Vagina (tissue), 2 donors: ENCODE measurements at regions not wholly inside any gene's neighbourhood (a gene's known extent, or its start where the extent isn't known, plus 50 kb on each side); places are given as distances from the start of the nearest gene placed in this dataset.

ENCODE experiments used
- DNase-seq, 2 donors: peaks; one replicate each; pipeline ENCODE4 v3.0.0-alpha.2; 2017; ENCODE audit errors: extremely low spot score in 2 of 2
- H3K27ac ChIP-seq: fragments of 200-600 bp; sonication (generic); one replicate; pipeline ENCODE4 v1.5.1; 2019
- H3K27me3 ChIP-seq: fragments of 200-600 bp; sonication (generic); one replicate; pipeline ENCODE4 v1.5.1; 2019
- H3K36me3 ChIP-seq, 2 donors: fragments of 200-600 bp; sonication (generic); one replicate each; pipeline ENCODE4 v1.5.1; 2017 to 2019
- H3K4me1 ChIP-seq: fragments of 200-600 bp; sonication (generic); one replicate; pipeline ENCODE4 v1.5.1; 2019
- H3K4me3 ChIP-seq, 2 donors: fragments of 200-600 bp; sonication (generic); 1 replicate in 1 of 2; 2 replicates in 1 of 2; pipeline ENCODE4 v1.5.1; 2016 to 2019
- H3K9me3 ChIP-seq: fragments of 200-600 bp; sonication (generic); one replicate; pipeline ENCODE4 v1.5.1; 2019
- POLR2A ChIP-seq, 2 donors: fragments of 450-650 bp; IDR thresholded peaks; one replicate each; pipeline ENCODE4 v1.6.1; 2017; ENCODE audit warnings: antibody characterized with exemption in 2 of 2, mild to moderate bottlenecking in 2 of 2, moderate library complexity in 2 of 2
- POLR2AphosphoS5 ChIP-seq, 2 donors: sonication (generic); formaldehyde crosslinking; IDR thresholded peaks; one replicate each; pipeline ENCODE4 v1.9.0; 2017; ENCODE audit warnings: antibody characterized with exemption in 2 of 2, mild to moderate bottlenecking in 2 of 2, low read depth in 1 of 2; ENCODE audit not compliant: insufficient read depth in 1 of 2
- intact Hi-C: fragments of 100-400 bp; cut with DNase I; formaldehyde crosslinking; loops from one replicate; pipeline ENCODE4 v1.15.1; 2023
- TF ChIP-seq, protein P1 (sequence below), 3 experiments: fragments of 450-650 bp in 2 of 3; fragments of 200-600 bp in 1 of 3; sonication (generic) in 1 of 3; IDR thresholded peaks; one replicate each; pipeline ENCODE4 v1.5.1; 2017 to 2019; ENCODE audit warnings: antibody characterized with exemption in 3 of 3, mild to moderate bottlenecking in 2 of 3, moderate library complexity in 2 of 3

DNA sequence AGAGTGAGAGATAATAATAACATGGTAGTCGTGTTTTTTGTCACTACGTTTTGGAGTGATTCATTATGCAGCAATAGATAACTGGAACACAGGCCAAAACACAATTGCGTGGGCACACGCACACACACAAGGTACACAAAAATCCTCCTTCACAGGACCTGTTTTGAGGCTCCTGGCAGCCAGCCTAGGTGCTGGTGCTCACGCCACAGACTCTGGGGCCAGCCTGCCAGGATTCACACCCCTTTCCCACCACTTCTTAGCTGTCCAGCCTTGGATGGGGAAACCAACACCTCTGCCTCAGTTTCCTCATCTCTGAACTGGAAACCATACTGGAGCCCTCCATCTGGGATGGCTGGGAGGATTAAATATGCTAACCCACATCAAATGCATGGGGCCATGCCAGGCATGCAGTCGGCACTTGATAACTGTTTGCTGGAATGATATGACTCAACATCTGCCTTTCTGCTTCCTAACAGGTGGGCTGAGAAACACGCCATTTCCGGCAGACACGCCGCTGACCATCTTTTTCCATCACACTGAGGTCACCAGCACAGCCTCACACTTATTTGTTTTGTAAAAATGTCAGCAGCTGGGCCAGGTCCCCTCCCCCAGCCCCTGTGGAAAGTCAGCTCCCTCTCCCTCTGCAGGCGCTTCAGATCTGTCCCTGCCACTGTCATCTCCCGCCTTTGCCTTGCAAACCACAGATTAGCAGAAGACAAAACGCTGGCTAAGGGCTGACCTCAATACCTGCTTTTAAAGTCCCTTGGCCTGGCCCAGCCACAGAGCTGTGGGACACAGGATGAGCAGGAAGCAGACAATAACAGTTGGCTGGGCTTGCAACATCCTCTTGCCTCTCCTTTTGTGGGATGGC is 237.5 kb downstream of the BCOR start:
- Histone ChIP-seq H3K9me3 (no peaks in the 10 kb centered on the region), H3K4me3 (no peak overlapping the region), H3K4me1 (no peaks in the 10 kb centered on the region), H3K27ac (no peak overlapping the region), H3K27me3 (no peaks in the 10 kb centered on the region), H3K36me3 (no peaks in the 10 kb centered on the region)
- no peak for DNase-seq
- TF ChIP-seq POLR2AphosphoS5 (IDR thresholded peaks at IDR 0.05; ENCODE audit: insufficient read depth in 1 of 2, low read depth in 1 of 2) (no peak), POLR2A (IDR thresholded peaks at IDR 0.05) (no peak)
- TF ChIP-seq, protein P1, sequence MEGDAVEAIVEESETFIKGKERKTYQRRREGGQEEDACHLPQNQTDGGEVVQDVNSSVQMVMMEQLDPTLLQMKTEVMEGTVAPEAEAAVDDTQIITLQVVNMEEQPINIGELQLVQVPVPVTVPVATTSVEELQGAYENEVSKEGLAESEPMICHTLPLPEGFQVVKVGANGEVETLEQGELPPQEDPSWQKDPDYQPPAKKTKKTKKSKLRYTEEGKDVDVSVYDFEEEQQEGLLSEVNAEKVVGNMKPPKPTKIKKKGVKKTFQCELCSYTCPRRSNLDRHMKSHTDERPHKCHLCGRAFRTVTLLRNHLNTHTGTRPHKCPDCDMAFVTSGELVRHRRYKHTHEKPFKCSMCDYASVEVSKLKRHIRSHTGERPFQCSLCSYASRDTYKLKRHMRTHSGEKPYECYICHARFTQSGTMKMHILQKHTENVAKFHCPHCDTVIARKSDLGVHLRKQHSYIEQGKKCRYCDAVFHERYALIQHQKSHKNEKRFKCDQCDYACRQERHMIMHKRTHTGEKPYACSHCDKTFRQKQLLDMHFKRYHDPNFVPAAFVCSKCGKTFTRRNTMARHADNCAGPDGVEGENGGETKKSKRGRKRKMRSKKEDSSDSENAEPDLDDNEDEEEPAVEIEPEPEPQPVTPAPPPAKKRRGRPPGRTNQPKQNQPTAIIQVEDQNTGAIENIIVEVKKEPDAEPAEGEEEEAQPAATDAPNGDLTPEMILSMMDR (IDR thresholded peaks at IDR 0.05) = no peak
- intact Hi-C loops = no loop called here

DNA sequence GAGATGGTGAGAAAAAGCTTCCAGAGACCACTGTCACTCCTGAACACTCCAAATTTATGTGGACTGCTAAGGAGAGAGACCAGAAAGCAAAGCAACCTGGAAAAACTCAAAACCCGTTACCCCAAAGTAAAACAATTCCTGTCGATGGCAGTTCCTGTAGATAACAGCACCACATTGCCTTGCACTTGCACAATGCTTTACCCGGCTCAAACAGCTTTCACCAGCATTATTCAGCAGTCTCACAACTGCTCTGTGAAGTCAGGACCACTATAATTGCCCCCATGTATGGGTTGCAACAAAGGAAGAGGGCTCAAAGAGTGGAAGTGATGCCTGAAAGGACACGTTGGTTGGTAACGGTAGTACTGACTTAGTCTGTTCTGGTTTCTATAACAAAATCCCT is 234.8 kb downstream of the BCOR start:
- H3K36me3 ChIP-seq = no peaks in the 10 kb centered on the region
- no peaks in the 10 kb centered on the region for H3K9me3 ChIP-seq
- no peak overlapping the region for H3K27ac ChIP-seq
- no peaks in the 10 kb centered on the region for H3K4me1 ChIP-seq
- no peak for DNase-seq
- TF ChIP-seq, protein P1 (IDR thresholded peaks at IDR 0.05) = no peak
- TF ChIP-seq POLR2A (IDR thresholded peaks at IDR 0.05) (no peak), POLR2AphosphoS5 (IDR thresholded peaks at IDR 0.05; ENCODE audit: insufficient read depth in 1 of 2, low read depth in 1 of 2) (no peak)
- no peak overlapping the region for H3K4me3 ChIP-seq
- no peaks in the 10 kb centered on the region for H3K27me3 ChIP-seq
- intact Hi-C loops = no loop called here

DNA sequence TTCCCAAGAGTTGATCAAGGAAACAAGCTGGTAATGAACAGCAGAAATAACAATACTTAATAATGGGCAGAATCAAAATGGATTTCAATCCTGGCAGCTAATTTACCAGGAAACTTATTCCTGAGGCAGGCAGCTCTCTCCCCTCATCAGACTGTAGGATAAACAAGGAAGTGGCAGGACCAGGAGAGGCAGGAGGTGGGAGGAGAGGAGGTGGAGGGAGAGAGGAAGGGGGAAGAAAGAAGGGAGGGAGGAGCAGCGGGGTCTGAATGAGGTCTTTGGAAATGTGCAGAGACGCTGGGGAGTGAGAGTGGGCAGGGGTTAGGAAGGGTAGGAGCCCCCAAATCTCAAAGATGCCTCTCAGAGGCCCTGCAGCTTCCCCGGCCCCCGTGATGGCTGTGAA is 231.5 kb downstream of the BCOR start:
- Histone ChIP-seq H3K27ac (no peak overlapping the region), H3K9me3 (no peaks in the 10 kb centered on the region), H3K4me1 (no peaks in the 10 kb centered on the region), H3K4me3 (no peak overlapping the region), H3K36me3 (no peaks in the 10 kb centered on the region), H3K27me3 (no peaks in the 10 kb centered on the region)
- intact Hi-C loops = no loop called here
- TF ChIP-seq, protein P1 (IDR thresholded peaks at IDR 0.05) = no peak
- TF ChIP-seq POLR2A (IDR thresholded peaks at IDR 0.05) = no peak
- TF ChIP-seq POLR2AphosphoS5 (IDR thresholded peaks at IDR 0.05; ENCODE audit: insufficient read depth in 1 of 2, low read depth in 1 of 2) = no peak
- DNase-seq = no peak

DNA sequence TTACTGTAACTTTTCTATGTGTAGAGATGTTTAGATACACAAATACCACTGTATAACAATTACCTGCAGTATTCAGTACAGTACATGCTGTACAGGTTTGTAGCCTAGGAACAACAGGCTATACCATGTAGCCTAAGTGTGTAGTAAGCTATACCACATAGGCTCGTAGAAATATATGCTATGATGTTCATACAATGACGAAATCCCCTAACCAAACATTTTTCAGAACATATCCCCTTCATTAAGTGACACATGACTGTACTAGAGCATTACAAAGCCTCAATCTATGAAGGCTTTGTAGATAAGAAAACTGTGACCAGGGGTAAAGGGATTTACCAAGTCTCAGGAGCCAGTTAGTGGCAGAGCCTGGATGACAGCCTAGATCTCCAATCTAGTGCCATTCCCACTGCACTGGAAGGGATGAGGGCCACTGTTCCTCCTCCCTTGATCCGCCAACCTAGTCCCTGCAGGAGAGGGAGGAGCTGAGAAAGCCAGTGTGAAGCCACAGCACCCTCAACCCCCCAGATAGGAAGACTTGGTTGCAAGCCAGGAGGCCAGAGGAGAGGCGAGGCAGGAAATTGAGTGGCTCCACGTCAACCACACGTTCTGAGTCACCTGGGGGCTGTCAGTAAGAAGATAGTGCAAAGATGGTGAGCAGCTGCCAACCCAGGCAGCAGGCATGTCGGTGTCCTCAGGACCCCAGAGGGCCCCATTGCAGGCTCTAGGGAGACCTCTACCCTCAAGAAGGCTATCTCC is 227.7 kb downstream of the BCOR start:
- DNase-seq = no peak
- H3K27me3 ChIP-seq = no peaks in the 10 kb centered on the region
- H3K9me3 ChIP-seq = no peaks in the 10 kb centered on the region
- TF ChIP-seq, protein P1 (IDR thresholded peaks at IDR 0.05) = no peak
- TF ChIP-seq POLR2A (IDR thresholded peaks at IDR 0.05) (no peak), POLR2AphosphoS5 (IDR thresholded peaks at IDR 0.05; ENCODE audit: insufficient read depth in 1 of 2, low read depth in 1 of 2) (no peak)
- no peak overlapping the region for H3K4me3 ChIP-seq
- H3K4me1 ChIP-seq = no peaks in the 10 kb centered on the region
- no peak overlapping the region for H3K27ac ChIP-seq
- no peaks in the 10 kb centered on the region for H3K36me3 ChIP-seq
- intact Hi-C loops = no loop called here

DNA sequence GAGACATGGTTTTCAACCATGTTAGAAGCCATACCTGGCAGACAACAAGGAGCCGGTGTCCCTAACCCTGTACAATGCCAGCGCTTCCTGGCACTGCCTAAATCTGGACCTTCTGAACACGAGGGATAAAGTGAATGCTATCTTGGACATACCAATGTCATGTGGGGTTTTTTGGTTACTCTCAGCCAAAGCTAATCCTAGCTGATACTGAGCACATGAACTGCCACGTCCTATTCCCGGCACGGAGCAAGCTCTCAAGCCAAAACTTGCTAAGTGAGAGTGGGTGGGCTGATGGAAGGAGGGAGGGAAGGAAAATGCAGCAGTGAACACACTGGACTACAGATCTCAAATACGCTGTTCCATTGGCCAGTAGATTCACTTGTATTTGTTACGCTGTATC is 226.1 kb downstream of the BCOR start:
- Histone ChIP-seq H3K9me3 (no peaks in the 10 kb centered on the region), H3K36me3 (no peaks in the 10 kb centered on the region), H3K27ac (no peak overlapping the region), H3K27me3 (no peaks in the 10 kb centered on the region), H3K4me3 (no peak overlapping the region), H3K4me1 (no peaks in the 10 kb centered on the region)
- intact Hi-C loops = no loop called here
- TF ChIP-seq POLR2AphosphoS5 (IDR thresholded peaks at IDR 0.05; ENCODE audit: insufficient read depth in 1 of 2, low read depth in 1 of 2) (no peak), POLR2A (IDR thresholded peaks at IDR 0.05) (no peak)
- TF ChIP-seq, protein P1 (IDR thresholded peaks at IDR 0.05) = no peak
- DNase-seq = no peak
